ENCODE measurements at regions not wholly inside any gene's neighbourhood (a gene's known extent, or its start where the extent isn't known, plus 50 kb on each side); places are given as distances from the start of the nearest gene placed in this dataset.
"Not testable (repeated sequence)": the region's sequence is repeated elsewhere in the genome, so short reads cannot be mapped to it uniquely, and the experiment has no call there.

- DNase-seq = no peak
Observed at GRCh38 chr3:109918740-109919139, 581.4 kb upstream of the DPPA4 start.

- no peak for DNase-seq
Observed at GRCh38 chr3:109920749-109921148, 583.4 kb upstream of the DPPA4 start.

- no peak for DNase-seq
Observed at GRCh38 chr3:109921509-109921908, 584.2 kb upstream of the DPPA4 start.

DNA sequence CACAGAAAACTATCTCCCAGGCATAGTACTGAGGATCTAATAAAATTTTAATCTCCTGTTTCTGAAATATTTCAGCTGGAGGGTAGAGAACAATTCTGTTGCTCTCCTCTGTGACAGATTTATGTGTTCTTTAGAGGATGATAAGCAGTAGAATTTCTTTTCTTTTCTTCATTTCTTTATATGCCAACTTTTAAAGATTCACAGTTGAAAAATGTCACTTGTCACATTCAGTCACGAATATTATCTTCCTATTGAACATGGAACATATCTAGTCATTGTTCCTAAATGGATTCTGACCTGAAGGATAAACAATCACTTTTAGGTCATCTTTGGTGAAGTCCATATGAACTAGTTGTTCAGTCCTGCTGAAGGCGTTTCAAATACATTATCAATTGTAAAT is 585.5 kb upstream of the DPPA4 start:
- DNase-seq = no peak

DNA sequence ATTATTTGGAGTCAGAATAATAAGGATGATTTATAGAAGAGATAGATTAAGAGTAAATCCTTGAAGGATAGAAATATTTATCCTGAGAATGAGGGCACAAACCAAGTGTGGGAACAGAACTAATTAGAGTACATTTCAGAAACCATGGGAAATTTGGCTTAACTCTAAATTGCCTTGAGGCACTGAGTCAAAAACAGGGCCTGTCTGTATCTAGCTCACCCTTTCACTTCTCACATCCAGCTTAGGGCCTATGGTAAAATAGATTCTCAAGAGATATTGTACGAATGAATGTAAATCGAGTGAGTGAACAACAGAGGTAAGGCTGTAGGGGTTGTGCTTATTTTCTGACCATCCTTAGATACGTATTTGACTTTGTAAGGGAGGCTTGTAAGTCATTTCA is 586.1 kb upstream of the DPPA4 start:
- no peak for DNase-seq

GRCh38 chr3:109924196-109924595 is 586.9 kb upstream of the DPPA4 start:
- no peak for DNase-seq

- DNase-seq = no peak
Observed at GRCh38 chr3:109926376-109926775, 589.0 kb upstream of the DPPA4 start.

DNA sequence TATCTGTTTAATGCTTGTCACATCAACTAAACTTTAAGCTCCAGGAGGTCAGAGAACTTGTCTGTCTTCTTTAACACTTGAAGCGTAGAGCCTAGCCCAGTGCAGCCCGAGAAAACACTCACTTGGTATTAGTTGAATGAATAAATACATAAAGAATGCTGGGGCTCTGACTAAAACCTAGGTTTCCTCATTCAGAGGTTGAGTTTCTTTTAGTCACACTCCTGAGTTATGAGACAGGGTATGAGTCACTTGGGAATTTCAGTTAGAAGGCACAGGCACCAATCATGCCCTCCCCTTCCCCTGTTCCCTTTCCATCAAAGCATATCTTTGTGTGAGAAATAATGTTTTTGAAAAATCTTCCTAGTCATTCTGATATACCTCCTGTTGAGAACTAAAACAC is 589.8 kb upstream of the DPPA4 start:
- no peak for DNase-seq

- no peak for DNase-seq
Observed at GRCh38 chr3:109927726-109928125, 590.4 kb upstream of the DPPA4 start.

DNA sequence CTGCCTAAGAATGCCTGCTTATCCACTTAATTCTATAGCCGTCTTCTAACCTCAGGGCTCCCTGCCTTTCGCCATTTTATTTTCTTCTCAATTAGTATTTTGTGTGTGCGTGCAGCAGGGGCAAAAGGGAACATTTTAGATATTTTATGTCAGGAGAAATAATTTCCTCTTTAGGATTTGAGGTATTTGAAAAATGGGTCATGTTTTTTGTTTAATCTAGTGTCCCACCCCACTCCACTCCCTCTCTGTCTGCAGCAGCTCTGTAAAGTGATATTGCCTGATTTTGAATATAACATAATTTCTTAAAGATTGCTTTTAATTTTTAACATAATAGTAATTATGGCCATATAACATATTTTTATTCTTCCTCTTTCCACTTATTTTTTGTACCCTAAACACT is 593.2 kb upstream of the DPPA4 start:
- no peak for DNase-seq

DNA sequence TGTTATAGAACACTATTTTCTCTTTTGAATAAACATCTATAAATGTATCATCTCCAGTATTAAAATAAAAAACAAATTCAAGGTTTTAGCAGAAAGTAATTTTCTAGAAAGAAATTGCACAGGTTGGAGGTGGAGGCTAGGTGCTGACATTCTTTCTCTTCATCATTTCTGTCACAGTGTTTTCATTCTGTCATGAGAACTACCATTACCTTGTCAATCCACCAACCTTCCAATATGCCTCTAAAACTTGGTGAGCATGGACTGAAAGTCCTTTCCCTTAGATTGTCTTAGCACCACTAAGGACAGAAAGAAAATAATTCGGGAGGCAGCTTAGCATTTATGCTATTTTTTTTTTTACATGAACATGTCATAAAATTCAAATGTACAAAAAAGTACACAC is 596.2 kb upstream of the DPPA4 start:
- DNase-seq = no peak

GRCh38 chr3:109939817-109940216 is 602.5 kb upstream of the DPPA4 start:
- no peak for DNase-seq

GRCh38 chr3:109943181-109943580 is 605.8 kb upstream of the DPPA4 start:
- no peak for DNase-seq

GRCh38 chr3:109944836-109945235 is 607.5 kb upstream of the DPPA4 start:
- DNase-seq = no peak

- no peak for DNase-seq
Observed at GRCh38 chr3:109952924-109953323, 615.6 kb upstream of the DPPA4 start.

GRCh38 chr3:109963831-109964230 is 626.5 kb upstream of the DPPA4 start:
- DNase-seq = no peak

GRCh38 chr3:109973733-109974132 is 636.4 kb upstream of the DPPA4 start:
- no peak for DNase-seq

DNA sequence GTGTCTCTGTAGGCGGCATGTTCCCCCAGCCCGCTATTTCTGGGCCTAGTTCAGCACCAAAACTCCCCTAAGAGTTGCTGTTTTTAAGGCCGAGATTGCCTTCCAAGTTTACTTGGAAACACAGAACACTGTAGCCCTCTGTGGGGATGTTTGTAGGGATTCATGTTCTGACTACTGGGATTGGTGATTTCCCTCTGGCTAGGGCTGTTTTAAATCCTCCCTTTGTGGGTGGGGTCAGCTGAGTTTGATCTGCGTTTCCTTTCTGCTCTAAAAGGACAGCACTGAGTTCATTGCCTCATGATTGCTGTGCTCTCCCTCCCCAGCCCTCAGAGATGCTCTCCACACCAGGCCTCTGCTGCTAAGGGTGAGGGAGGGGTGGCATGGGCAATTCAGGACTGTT is 640.6 kb upstream of the DPPA4 start:
- DNase-seq = no peak

- DNase-seq = no peak
Observed at GRCh38 chr3:109982201-109982600, 644.9 kb upstream of the DPPA4 start.

GRCh38 chr3:109984976-109985375 is 647.6 kb upstream of the DPPA4 start:
- no peak for DNase-seq

- DNase-seq = no peak
Observed at GRCh38 chr3:109985943-109986555, 648.7 kb upstream of the DPPA4 start.

DNA sequence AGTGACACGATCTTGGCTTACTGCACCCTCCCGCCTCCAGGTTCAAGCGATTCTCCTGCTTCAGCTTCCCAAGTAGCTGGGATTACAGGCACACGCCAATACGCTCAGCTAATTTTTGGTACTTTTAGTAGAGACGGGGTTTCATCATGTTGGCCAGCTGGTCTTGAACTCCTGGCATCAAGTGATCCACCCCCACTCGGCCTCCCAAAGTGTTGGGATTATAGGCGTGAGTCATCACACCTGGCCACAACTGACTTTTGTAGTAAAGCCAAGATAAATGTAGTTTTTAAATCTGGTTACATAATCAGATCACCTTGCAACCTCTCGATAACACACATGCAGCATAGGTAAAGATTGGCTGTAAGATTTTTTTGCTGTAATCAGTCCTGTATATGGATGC is 657.5 kb upstream of the DPPA4 start:
- no peak for DNase-seq

DNA sequence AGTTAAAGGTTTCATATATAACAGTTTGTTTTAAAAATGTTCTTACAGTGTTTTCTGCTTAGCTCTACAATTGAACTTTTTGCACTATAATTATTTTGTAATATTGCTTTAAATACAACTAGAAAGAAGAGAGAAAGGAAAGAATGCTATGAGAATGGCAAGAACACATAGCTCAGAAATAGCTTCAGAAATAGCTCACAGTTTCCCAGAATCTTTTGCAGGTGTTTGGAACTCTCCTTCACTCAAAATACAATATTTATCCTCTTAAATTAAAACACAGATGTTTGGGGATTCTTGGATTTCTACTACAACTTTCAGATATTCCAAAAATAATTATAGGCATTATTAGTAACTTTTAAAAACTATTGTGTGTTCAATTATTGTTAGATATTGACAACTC is 658.0 kb upstream of the DPPA4 start:
- DNase-seq = no peak

DNA sequence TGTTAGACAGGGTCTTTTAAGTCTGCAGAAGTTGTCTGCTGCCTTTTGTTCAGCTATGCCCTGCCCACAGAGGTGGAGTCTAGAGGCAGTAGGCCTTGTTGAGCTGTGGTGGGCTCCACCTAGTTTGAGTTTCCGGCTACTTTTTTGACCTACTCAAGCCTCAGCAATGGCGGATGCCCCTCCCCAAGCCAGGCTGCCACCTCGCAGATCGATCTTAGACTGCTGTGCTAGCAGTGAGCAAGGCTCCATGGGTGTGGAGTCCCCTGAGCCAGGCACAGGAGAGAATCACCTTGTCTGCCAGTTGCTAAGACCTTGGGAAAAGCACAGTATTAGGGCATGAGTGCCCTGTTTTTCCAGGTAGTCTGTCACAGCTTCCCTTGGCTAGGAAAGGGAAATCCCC is 664.6 kb upstream of the DPPA4 start:
- DNase-seq = not testable (repeated sequence)

- DNase-seq = no peak
Observed at GRCh38 chr3:110006913-110007312, 669.6 kb upstream of the DPPA4 start.
